GM20431 (cell line): ENCODE measurements at regions not wholly inside any gene's neighbourhood (a gene's known extent, or its start where the extent isn't known, plus 50 kb on each side); places are given as distances from the start of the nearest gene placed in this dataset.

Source experiments
- in situ Hi-C: fragments of 300-500 bp; cut with MseI, MboI; formaldehyde crosslinking; loops from one replicate; pipeline ENCODE4 v1.15.0; 2020; ENCODE audit warnings: low sequenced_read_pairs; ENCODE audit not compliant: unreplicated experiment

GRCh38 chr16:79800016-79800608 lies 199.6 kb upstream of the MAF start:
- in situ Hi-C loops = no loop called here

- in situ Hi-C loops = no loop called here
Observed at GRCh38 chr16:79798416-79799053, 198.0 kb upstream of the MAF start.

GRCh38 chr16:79797486-79797885 lies 196.9 kb upstream of the MAF start:
- in situ Hi-C loops = no loop called here

- in situ Hi-C loops = no loop called here
Observed at GRCh38 chr16:79795556-79795955, 195.0 kb upstream of the MAF start.

GRCh38 chr16:79794941-79795340 lies 194.4 kb upstream of the MAF start:
- in situ Hi-C loops = no loop called here

GRCh38 chr16:79792664-79793351 lies 192.3 kb upstream of the MAF start:
- in situ Hi-C loops = no loop called here

- in situ Hi-C loops = no loop called here
Observed at GRCh38 chr16:79792076-79792475, 191.5 kb upstream of the MAF start.

- in situ Hi-C loops = no loop called here
Observed at GRCh38 chr16:79790854-79791253, 190.3 kb upstream of the MAF start.

GRCh38 chr16:79788949-79789348 lies 188.4 kb upstream of the MAF start:
- in situ Hi-C loops = no loop called here

- in situ Hi-C loops = no loop called here
Observed at GRCh38 chr16:79786389-79786788, 185.9 kb upstream of the MAF start.

GRCh38 chr16:79784007-79784406 lies 183.5 kb upstream of the MAF start:
- in situ Hi-C loops = no loop called here

GRCh38 chr16:79777679-79778078 lies 177.1 kb upstream of the MAF start:
- in situ Hi-C loops = no loop called here

GRCh38 chr16:79776243-79776847 lies 175.8 kb upstream of the MAF start:
- in situ Hi-C loops = no loop called here

GRCh38 chr16:79772784-79773183 lies 172.2 kb upstream of the MAF start:
- in situ Hi-C loops = no loop called here

- in situ Hi-C loops = no loop called here
Observed at GRCh38 chr16:79772048-79772447, 171.5 kb upstream of the MAF start.

GRCh38 chr16:79770244-79771064 lies 169.9 kb upstream of the MAF start:
- in situ Hi-C loops = no loop called here

- in situ Hi-C loops = no loop called here
Observed at GRCh38 chr16:79769928-79770243, 169.3 kb upstream of the MAF start.

GRCh38 chr16:79769270-79769927 lies 168.9 kb upstream of the MAF start:
- in situ Hi-C loops = no loop called here

GRCh38 chr16:79768276-79768970 lies 167.9 kb upstream of the MAF start:
- in situ Hi-C loops = no loop called here
